H7 (cell line): ENCODE measurements at regions not wholly inside any gene's neighbourhood (a gene's known extent, or its start where the extent isn't known, plus 50 kb on each side); places are given as distances from the start of the nearest gene placed in this dataset.
A peak's percentile ranks its signal among the peaks of the same experiment; 100 is the strongest.
"Not testable (repeated sequence)": the region's sequence is repeated elsewhere in the genome, so short reads cannot be mapped to it uniquely, and the experiment has no call there.

Experiments
- DNase-seq: peaks from one replicate; pipeline ENCODE4 v3.0.0; 2012
- H3K27me3 ChIP-seq: 2 replicates; pipeline ENCODE4 v1.6.0; 2011; ENCODE audit warnings: mild to moderate bottlenecking, low read length; ENCODE audit not compliant: control insufficient read depth, insufficient read depth
- H3K36me3 ChIP-seq: replicated peaks from 2 replicates; pipeline ENCODE4 v1.5.1; 2011; ENCODE audit warnings: low read length; ENCODE audit not compliant: control insufficient read depth, insufficient read depth
- H3K4me3 ChIP-seq: 2 replicates; pipeline ENCODE4 v1.5.1; 2011; ENCODE audit warnings: low read depth, mild to moderate bottlenecking, control low read depth, low read length, moderate library complexity; ENCODE audit not compliant: insufficient read depth

GRCh38 chr7:101744588-101744987, 72.8 kb upstream of the CUX1 start:
- peak; percentile 66 for DNase-seq
- Histone ChIP-seq H3K27me3 (no peaks in the 10 kb centered on the region), H3K36me3 (no peaks in the 10 kb centered on the region), H3K4me3 (no peak overlapping the region)

GRCh38 chr7:101746314-101746713, 71.1 kb upstream of the CUX1 start:
- Histone ChIP-seq H3K4me3 (no peak overlapping the region), H3K36me3 (no peaks in the 10 kb centered on the region), H3K27me3 (no peaks in the 10 kb centered on the region)
- DNase-seq = no peak

GRCh38 chr7:101747053-101747878, 70.2 kb upstream of the CUX1 start:
- no peak overlapping the region for H3K4me3 ChIP-seq
- H3K36me3 ChIP-seq = no peaks in the 10 kb centered on the region
- no peak for DNase-seq
- H3K27me3 ChIP-seq = no peaks in the 10 kb centered on the region

GRCh38 chr7:101747879-101748345, 69.5 kb upstream of the CUX1 start:
- Histone ChIP-seq H3K36me3 (no peaks in the 10 kb centered on the region), H3K4me3 (no peak overlapping the region), H3K27me3 (no peaks in the 10 kb centered on the region)
- DNase-seq = peak; percentile 56

GRCh38 chr7:101749891-101750290, 67.5 kb upstream of the CUX1 start:
- no peak overlapping the region for H3K4me3 ChIP-seq
- DNase-seq = no peak

GRCh38 chr7:101753316-101753715, 64.1 kb upstream of the CUX1 start:
- Histone ChIP-seq H3K36me3 (no peaks in the 10 kb centered on the region), H3K27me3 (no peaks in the 10 kb centered on the region), H3K4me3 (no peak overlapping the region)
- DNase-seq = no peak

More at GRCh38 chr7:101749891-101750290, 67.5 kb upstream of the CUX1 start:
- Histone ChIP-seq H3K36me3 (no peaks in the 10 kb centered on the region), H3K27me3 (no peaks in the 10 kb centered on the region)

GRCh38 chr7:101754424-101755159, 62.8 kb upstream of the CUX1 start:
- H3K36me3 ChIP-seq = no peaks in the 10 kb centered on the region
- H3K4me3 ChIP-seq = no peak overlapping the region
- no peaks in the 10 kb centered on the region for H3K27me3 ChIP-seq
- DNase-seq = no peak

- no peak overlapping the region for H3K4me3 ChIP-seq
- no peak for DNase-seq
- no peaks in the 10 kb centered on the region for H3K36me3 ChIP-seq
- H3K27me3 ChIP-seq = no peaks in the 10 kb centered on the region
Observed at GRCh38 chr7:101757879-101758278, 59.5 kb upstream of the CUX1 start.

- not testable (repeated sequence) for DNase-seq, H3K27me3 ChIP-seq, H3K36me3 ChIP-seq, H3K4me3 ChIP-seq
Observed at GRCh38 chr7:101758519-101758918, 58.9 kb upstream of the CUX1 start.

GRCh38 chr7:101764221-101764620, 53.2 kb upstream of the CUX1 start:
- H3K36me3 ChIP-seq = no peaks in the 10 kb centered on the region
- H3K27me3 ChIP-seq = no peaks in the 10 kb centered on the region
- no peak for DNase-seq
- no peak overlapping the region for H3K4me3 ChIP-seq

GRCh38 chr7:101767544-101767943, 49.9 kb upstream of the CUX1 start:
- Histone ChIP-seq H3K36me3 (no peaks in the 10 kb centered on the region), H3K4me3 (no peak overlapping the region), H3K27me3 (no peaks in the 10 kb centered on the region)
- DNase-seq = no peak
